HEK293 (cell line): ENCODE measurements at regions not wholly inside any gene's neighbourhood (a gene's known extent, or its start where the extent isn't known, plus 50 kb on each side); places are given as distances from the start of the nearest gene placed in this dataset.

Experiments used
- CTCF ChIA-PET: fragments of 350-600 bp; formaldehyde crosslinking; extraction: SDS; loops from one replicate; lab custom pipeline; 2021; ENCODE audit warnings: antibody characterized with exemption; lab: Yijun Ruan, JAX
- POLR2A ChIA-PET: fragments of 300-600 bp; formaldehyde crosslinking; extraction: SDS; loops from one replicate; lab custom pipeline; 2020; ENCODE audit warnings: antibody characterized with exemption, inconsistent platforms; lab: Yijun Ruan, JAX
- H3K27ac ChIP-seq: fragments of 200-500 bp; sonication (Bioruptor generic); 2 replicates; pipeline ENCODE4 v1.5.1; 2014; ENCODE audit warnings: low read depth, low read length, control low read depth, inconsistent platforms; ENCODE audit errors: extremely low read depth
- H3K36me3 ChIP-seq, 2 experiments: fragments of 200-500 bp in 1 of 2; sonication (Bioruptor generic) in 1 of 2; 1 replicate in 1 of 2; 2 replicates in 1 of 2; pipeline ENCODE4 v1.5.1; 2014 to 2017; ENCODE audit warnings: inconsistent platforms in 2 of 2, low read length in 2 of 2; ENCODE audit not compliant: control insufficient read depth in 2 of 2, insufficient read depth in 1 of 2
- H3K4me1 ChIP-seq: fragments of 200-500 bp; sonication (Bioruptor generic); 2 replicates; pipeline ENCODE4 v1.5.1; 2014; ENCODE audit warnings: mild to moderate bottlenecking, low read length, inconsistent platforms; ENCODE audit not compliant: control insufficient read depth, insufficient read depth
- H3K4me3 ChIP-seq: 2 replicates; pipeline ENCODE4 v1.5.1; 2011; ENCODE audit warnings: low read depth, mild to moderate bottlenecking, control low read depth, low read length, moderate library complexity
- H3K9me3 ChIP-seq: fragments of 200-500 bp; sonication (Bioruptor generic); 2 replicates; pipeline ENCODE4 v1.5.1; 2014; ENCODE audit warnings: low read depth, low read length, inconsistent platforms; ENCODE audit not compliant: control insufficient read depth, insufficient read depth
- HOXA7 ChIP-seq: sonication (generic); formaldehyde crosslinking; IDR thresholded peaks from 2 replicates; pipeline ENCODE4 v1.8.1; 2022; ENCODE audit warnings: missing genetic modification reagents, borderline replicate concordance
- PRDM1 ChIP-seq: fragments of 450-650 bp; formaldehyde crosslinking; IDR thresholded peaks from 2 replicates; pipeline ENCODE4; 2016; ENCODE audit warnings: missing biosample characterization, missing genetic modification characterization
- PRDM6 ChIP-seq: fragments of 450-650 bp; formaldehyde crosslinking; IDR thresholded peaks from 2 replicates; pipeline ENCODE4 v1.5.1; 2017; ENCODE audit warnings: missing biosample characterization, missing genetic modification characterization
- SCRT2 ChIP-seq: fragments of 450-650 bp; formaldehyde crosslinking; IDR thresholded peaks from 2 replicates; pipeline ENCODE4 v1.5.1; 2016; ENCODE audit warnings: missing biosample characterization, missing genetic modification characterization
- TCF7L2 ChIP-seq: IDR thresholded peaks from 2 replicates; pipeline ENCODE4 v1.6.1; 2011; ENCODE audit warnings: low read depth, mild to moderate bottlenecking, inconsistent platforms, low read length, moderate library complexity, borderline replicate concordance
- TSHZ1 ChIP-seq: fragments of 450-650 bp; formaldehyde crosslinking; IDR thresholded peaks from 2 replicates; pipeline ENCODE4 v1.5.1; 2016; ENCODE audit warnings: missing biosample characterization, missing genetic modification characterization, borderline replicate concordance
- ZBTB21 ChIP-seq: fragments of 450-650 bp; formaldehyde crosslinking; IDR thresholded peaks from 2 replicates; pipeline ENCODE4 v1.5.1; 2017; ENCODE audit warnings: missing biosample characterization, missing genetic modification characterization
- ZBTB8A ChIP-seq: fragments of 450-650 bp; formaldehyde crosslinking; IDR thresholded peaks from 2 replicates; pipeline ENCODE4 v1.5.1; 2016; ENCODE audit warnings: missing biosample characterization, missing genetic modification characterization
- ZFP69B ChIP-seq: fragments of 450-650 bp; formaldehyde crosslinking; IDR thresholded peaks from 2 replicates; pipeline ENCODE4 v1.5.1; 2016; ENCODE audit warnings: missing biosample characterization, missing genetic modification characterization
- ZNF155 ChIP-seq: fragments of 450-650 bp; formaldehyde crosslinking; IDR thresholded peaks from 2 replicates; pipeline ENCODE4 v1.5.1; 2016; ENCODE audit warnings: missing biosample characterization, missing genetic modification characterization
- ZNF175 ChIP-seq: fragments of 450-650 bp; formaldehyde crosslinking; IDR thresholded peaks from 2 replicates; pipeline ENCODE4 v1.5.1; 2016; ENCODE audit warnings: missing biosample characterization, missing genetic modification characterization
- ZNF2 ChIP-seq: fragments of 450-650 bp; formaldehyde crosslinking; IDR thresholded peaks from 2 replicates; pipeline ENCODE4 v1.5.1; 2016; ENCODE audit warnings: missing biosample characterization, missing genetic modification characterization
- ZNF280D ChIP-seq: fragments of 450-650 bp; formaldehyde crosslinking; IDR thresholded peaks from 2 replicates; pipeline ENCODE4 v1.5.1; 2016; ENCODE audit warnings: missing biosample characterization, missing genetic modification characterization
- ZNF292 ChIP-seq: fragments of 450-650 bp; formaldehyde crosslinking; IDR thresholded peaks from 2 replicates; pipeline ENCODE4 v1.5.1; 2016; ENCODE audit warnings: low read depth, missing biosample characterization, missing genetic modification characterization, borderline replicate concordance
- ZNF426 ChIP-seq: fragments of 450-650 bp; formaldehyde crosslinking; IDR thresholded peaks from 2 replicates; pipeline ENCODE4 v1.5.1; 2017; ENCODE audit warnings: missing biosample characterization, missing genetic modification characterization, mild to moderate bottlenecking, inconsistent platforms, moderate library complexity
- ZNF529 ChIP-seq: fragments of 450-650 bp; formaldehyde crosslinking; IDR thresholded peaks from 2 replicates; pipeline ENCODE4 v1.5.1; 2017; ENCODE audit warnings: missing genetic modification characterization, missing biosample characterization; ENCODE audit not compliant: insufficient replicate concordance
- ZNF548 ChIP-seq: fragments of 450-650 bp; formaldehyde crosslinking; IDR thresholded peaks from 2 replicates; pipeline ENCODE4 v1.5.1; 2016; ENCODE audit warnings: missing biosample characterization, missing genetic modification characterization
- ZNF560 ChIP-seq: fragments of 450-650 bp; formaldehyde crosslinking; IDR thresholded peaks from 2 replicates; pipeline ENCODE4 v1.5.1; 2017; ENCODE audit warnings: missing biosample characterization, missing genetic modification characterization, borderline replicate concordance
- ZNF561 ChIP-seq: fragments of 450-650 bp; IDR thresholded peaks from 2 replicates; pipeline ENCODE4 v1.5.1; 2018; ENCODE audit warnings: missing biosample characterization, missing genetic modification characterization, borderline replicate concordance
- ZNF596 ChIP-seq: fragments of 450-650 bp; IDR thresholded peaks from 2 replicates; pipeline ENCODE4 v1.5.0; 2018; ENCODE audit warnings: missing biosample characterization, mild to moderate bottlenecking, missing genetic modification characterization, moderate library complexity
- ZNF664 ChIP-seq: fragments of 450-650 bp; formaldehyde crosslinking; IDR thresholded peaks from 2 replicates; pipeline ENCODE4 v1.5.1; 2016; ENCODE audit warnings: missing biosample characterization, missing genetic modification characterization
- ZSCAN18 ChIP-seq: fragments of 450-650 bp; formaldehyde crosslinking; IDR thresholded peaks from 2 replicates; pipeline ENCODE4 v1.5.1; 2016; ENCODE audit warnings: missing biosample characterization, missing genetic modification characterization

GRCh38 chr2:175523001-175523400, 341.5 kb upstream of the ATP5MC3 start:
- CTCF ChIA-PET: interaction anchor here (0.6 kb wide), 1 partner anchor 25 kb away, joined by 3 read pairs; no protein-coding TSS in a partner anchor
- 0 out of 2 replicates have a peak, but pooled peaks have one; percentile 14 for TF ChIP-seq PRDM6 (tag by site-specific recombination)
- no peak for TF ChIP-seq SCRT2 (tag by site-specific recombination)
- no peak overlapping the region for H3K27ac ChIP-seq
- H3K36me3 ChIP-seq: no peaks in the 10 kb centered on the region
- H3K4me1 ChIP-seq: peaks cover 3% of the 10 kb centered on the region; the same call in 1 of the 2 replicates
- no peak overlapping the region for H3K4me3 ChIP-seq
- POLR2A ChIA-PET: no interaction called here
- H3K9me3 ChIP-seq: no peaks in the 10 kb centered on the region

- POLR2A ChIA-PET: no interaction called here
- peaks cover 3% of the 10 kb centered on the region; the same call in 1 of the 2 replicates for H3K4me1 ChIP-seq
Measured at GRCh38 chr2:175518206-175518605, 336.7 kb upstream of the ATP5MC3 start.

GRCh38 chr2:175516555-175516954, 335.0 kb upstream of the ATP5MC3 start:
- no peaks in the 10 kb centered on the region for H3K9me3 ChIP-seq
- H3K4me1 ChIP-seq: no peaks in the 10 kb centered on the region
- TF ChIP-seq ZNF596 (tag by site-specific recombination): no peak
- no peak for TF ChIP-seq ZNF280D (tag by site-specific recombination)
- TF ChIP-seq ZNF426 (tag by site-specific recombination): no peak
- no peak for TF ChIP-seq ZNF155 (tag by site-specific recombination)
- no peak for TF ChIP-seq ZFP69B (tag by site-specific recombination)
- no peak for TF ChIP-seq ZBTB8A (tag by site-specific recombination)
- ChIA-PET POLR2A (interaction anchor here (0.5 kb wide), 1 partner anchor 120 kb away, joined by 3 read pairs; no protein-coding TSS in a partner anchor), CTCF (no interaction called here)
- no peak overlapping the region for H3K27ac ChIP-seq
- H3K4me3 ChIP-seq: no peak overlapping the region
- no peaks in the 10 kb centered on the region for H3K36me3 ChIP-seq

More at GRCh38 chr2:175518206-175518605, 336.7 kb upstream of the ATP5MC3 start:
- Histone ChIP-seq H3K36me3 (no peaks in the 10 kb centered on the region), H3K9me3 (no peaks in the 10 kb centered on the region), H3K4me3 (no peak overlapping the region), H3K27ac (no peak overlapping the region)
- TF ChIP-seq PRDM1 (tag by site-specific recombination) (no peak), ZNF175 (tag by site-specific recombination) (no peak), ZNF561 (tag by site-specific recombination) (no peak), TSHZ1 (tag by site-specific recombination) (no peak), ZSCAN18 (no peak), ZNF529 (tag by site-specific recombination) (no peak), ZNF548 (tag by site-specific recombination) (no peak), ZNF664 (no peak), ZBTB21 (tag by site-specific recombination) (no peak), TCF7L2 (no peak), HOXA7 (CRISPR knock-in tag) (no peak), ZNF560 (tag by site-specific recombination) (no peak), ZNF2 (tag by site-specific recombination) (no peak), ZNF292 (tag by site-specific recombination) (no peak)
- CTCF ChIA-PET: no interaction called here
